Erythroblast (primary cell): ENCODE measurements at regions not wholly inside any gene's neighbourhood (a gene's known extent, or its start where the extent isn't known, plus 50 kb on each side); places are given as distances from the start of the nearest gene placed in this dataset.

ENCODE experiments used
- GATA1 ChIP-seq: IDR thresholded peaks from 2 replicates; pipeline ENCODE4 v1.6.1; 2011; ENCODE audit warnings: low read depth, mild to moderate bottlenecking, control low read depth, low read length, moderate library complexity
- POLR2A ChIP-seq: IDR thresholded peaks from 2 replicates; pipeline ENCODE4 v1.6.1; 2011; ENCODE audit warnings: mild to moderate bottlenecking, low read length

GRCh38 chr6:50589751-50590470, 123.4 kb upstream of the TFAP2D start:
- TF ChIP-seq POLR2A: no peak
- no peak for TF ChIP-seq GATA1
